ENCODE measurements at regions not wholly inside any gene's neighbourhood (a gene's known extent, or its start where the extent isn't known, plus 50 kb on each side); places are given as distances from the start of the nearest gene placed in this dataset.
"Not testable (repeated sequence)": the region's sequence is repeated elsewhere in the genome, so short reads cannot be mapped to it uniquely, and the experiment has no call there.

GRCh38 chr2:207363761-207364290, 165.9 kb upstream of the CREB1 start:
- no peak for DNase-seq (ENCODE audit: low read depth, low spot score)

- no peak for DNase-seq (ENCODE audit: low read depth, low spot score)
Observed at GRCh38 chr2:207370646-207371045, 159.1 kb upstream of the CREB1 start.

DNA sequence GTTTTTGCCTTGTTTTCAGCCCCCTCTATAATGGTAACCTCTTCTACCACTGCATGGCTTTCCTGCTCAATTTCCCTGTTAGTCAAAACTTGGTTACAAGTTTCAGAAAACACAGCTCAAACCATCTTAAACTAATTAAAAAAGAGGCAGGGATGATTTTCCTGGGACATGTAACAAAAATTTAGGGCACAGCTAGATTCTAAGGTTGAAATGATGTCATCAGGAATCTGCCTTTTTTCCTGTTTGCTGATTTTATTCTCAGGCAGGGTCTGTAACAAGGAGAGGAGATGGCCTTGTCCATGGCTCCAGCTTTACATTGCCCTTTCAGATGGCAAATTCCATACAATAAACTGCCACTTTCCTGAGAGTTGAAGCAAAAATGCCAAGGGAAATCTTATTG, 157.9 kb upstream of the CREB1 start:
- DNase-seq (ENCODE audit: low read depth, low spot score), result no peak

DNA sequence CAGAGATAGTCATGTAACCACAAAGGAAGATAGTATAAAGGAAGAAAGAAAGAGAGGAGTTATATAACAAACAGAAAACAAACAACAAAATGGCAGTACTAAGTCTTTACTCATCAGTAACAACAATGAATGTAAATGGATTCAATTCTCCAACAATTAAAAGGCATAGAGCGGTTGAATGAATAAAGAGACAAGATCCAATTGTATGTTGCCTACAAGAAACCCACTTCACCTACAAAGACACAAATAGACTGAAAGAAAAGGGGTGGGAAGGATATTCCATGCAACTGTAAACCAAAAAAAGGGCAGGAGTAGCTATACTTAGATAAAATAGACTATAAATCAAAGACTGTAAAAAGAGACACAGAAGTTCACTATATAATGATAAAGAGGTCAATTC, 157.3 kb upstream of the CREB1 start:
- no peak for DNase-seq (ENCODE audit: low read depth, low spot score)

- DNase-seq (ENCODE audit: low read depth, low spot score), result no peak
Observed at GRCh38 chr2:207375207-207375875, 154.4 kb upstream of the CREB1 start.

- not testable (repeated sequence) for DNase-seq (ENCODE audit: low read depth, low spot score)
Observed at GRCh38 chr2:207378620-207379019, 151.1 kb upstream of the CREB1 start.

GRCh38 chr2:207385076-207385475, 144.7 kb upstream of the CREB1 start:
- DNase-seq (ENCODE audit: low read depth, low spot score), result no peak

DNA sequence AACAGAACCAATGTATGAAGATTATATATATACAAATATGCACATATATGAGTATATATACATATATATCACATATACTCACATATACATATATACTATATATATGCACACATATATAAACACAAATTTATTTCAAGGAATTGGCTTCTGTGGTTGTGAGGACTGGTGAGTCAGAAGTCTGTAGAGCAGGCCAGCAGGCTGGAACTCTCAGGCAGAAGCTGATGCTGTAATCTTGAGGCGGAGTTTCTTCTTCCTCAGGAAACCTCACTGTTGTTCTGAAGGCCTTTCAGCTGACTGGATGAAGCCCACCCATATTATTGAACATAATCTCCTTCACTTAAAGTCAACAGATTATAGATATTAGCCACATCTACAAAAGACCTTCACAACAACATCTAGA, 143.9 kb upstream of the CREB1 start:
- DNase-seq (ENCODE audit: low read depth, low spot score), result no peak

DNA sequence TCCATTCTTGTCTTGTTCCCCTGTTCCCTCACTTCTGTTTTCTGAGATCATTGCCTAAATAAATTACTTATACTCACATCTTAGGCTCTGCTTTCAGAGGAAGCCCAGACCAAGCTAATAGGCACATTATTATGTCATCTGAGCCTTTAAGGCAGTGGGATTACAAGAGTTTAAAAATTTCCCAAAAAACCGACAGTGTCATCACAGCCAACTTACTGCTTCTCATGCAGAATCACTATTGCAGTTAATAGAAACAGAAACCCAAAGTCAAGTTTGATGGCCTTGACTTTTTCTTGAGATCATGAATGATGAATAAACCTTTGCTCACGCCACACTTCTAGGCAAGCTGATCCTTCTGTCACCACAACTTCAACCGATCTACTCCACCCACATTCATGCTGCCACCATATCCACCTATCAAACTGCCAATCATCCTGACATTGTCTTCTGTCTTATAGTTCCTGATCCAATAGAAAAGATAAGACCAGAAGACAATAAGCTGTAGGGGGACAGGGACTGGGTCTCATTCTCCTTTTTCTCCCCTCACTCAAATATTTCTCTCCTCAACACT, 142.7 kb upstream of the CREB1 start:
- no peak for DNase-seq (ENCODE audit: low read depth, low spot score)

- DNase-seq (ENCODE audit: low read depth, low spot score), result no peak
Observed at GRCh38 chr2:207390302-207391095, 139.3 kb upstream of the CREB1 start.

- peak; percentile 39 for DNase-seq (ENCODE audit: low read depth, low spot score)
Observed at GRCh38 chr2:207394203-207394781, 135.5 kb upstream of the CREB1 start.

DNA sequence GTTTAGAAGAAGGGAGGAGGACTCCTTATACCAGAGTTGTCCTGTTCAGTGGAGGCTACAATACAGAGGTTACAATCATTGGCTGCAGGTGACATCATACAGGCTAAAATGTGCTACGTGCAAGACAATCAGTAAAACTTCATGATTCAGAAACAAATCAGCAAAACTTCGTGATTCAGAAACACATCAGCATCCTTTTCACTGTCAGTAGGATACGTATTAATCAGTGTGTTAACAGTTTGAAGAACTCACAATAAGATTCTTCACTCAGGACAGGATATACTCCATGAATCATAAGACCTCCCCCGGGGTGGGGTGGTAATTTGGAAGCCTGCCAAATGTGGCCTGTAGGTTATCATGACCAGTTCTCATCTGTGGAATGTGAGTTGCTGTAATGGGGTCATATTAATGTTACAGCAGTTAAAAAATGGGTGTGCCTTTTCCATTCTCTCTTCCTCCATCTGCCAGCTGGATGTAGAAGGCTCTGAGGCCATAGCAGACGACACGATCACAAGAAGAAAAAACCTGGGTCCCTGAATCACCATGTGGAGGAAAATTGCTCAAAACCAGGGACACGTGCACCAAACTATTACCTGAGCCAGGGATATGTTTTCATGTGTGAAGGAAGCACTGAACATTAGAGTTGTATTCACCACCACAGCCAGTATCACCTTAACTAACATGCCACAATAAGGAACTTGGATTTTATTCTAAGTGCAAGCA, 134.8 kb upstream of the CREB1 start:
- DNase-seq (ENCODE audit: low read depth, low spot score), result peak; percentile 40

GRCh38 chr2:207395535-207396251, 134.1 kb upstream of the CREB1 start:
- DNase-seq (ENCODE audit: low read depth, low spot score), result no peak

- DNase-seq (ENCODE audit: low read depth, low spot score), result no peak
Observed at GRCh38 chr2:207397917-207398655, 131.7 kb upstream of the CREB1 start.

GRCh38 chr2:207399301-207399700, 130.5 kb upstream of the CREB1 start:
- no peak for DNase-seq (ENCODE audit: low read depth, low spot score)

DNA sequence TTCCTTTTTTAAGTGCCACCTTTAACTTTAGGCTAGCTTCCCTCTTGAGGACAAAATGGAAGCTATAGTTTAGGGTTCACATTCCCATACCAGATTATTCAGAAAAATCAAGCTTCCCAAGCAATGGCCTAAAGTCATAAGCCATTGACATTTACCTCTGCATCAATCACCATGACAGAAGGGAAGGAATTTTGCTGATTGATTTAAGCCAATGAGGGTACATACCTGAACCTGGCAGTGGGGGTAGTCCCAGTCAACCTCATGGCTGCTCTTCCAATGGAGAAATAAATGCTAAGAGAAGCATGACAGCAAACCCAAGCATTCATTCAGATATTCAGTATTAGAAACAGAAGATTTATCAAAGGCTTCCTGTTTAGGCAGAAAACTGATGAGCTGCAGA, 128.4 kb upstream of the CREB1 start:
- no peak for DNase-seq (ENCODE audit: low read depth, low spot score)

DNA sequence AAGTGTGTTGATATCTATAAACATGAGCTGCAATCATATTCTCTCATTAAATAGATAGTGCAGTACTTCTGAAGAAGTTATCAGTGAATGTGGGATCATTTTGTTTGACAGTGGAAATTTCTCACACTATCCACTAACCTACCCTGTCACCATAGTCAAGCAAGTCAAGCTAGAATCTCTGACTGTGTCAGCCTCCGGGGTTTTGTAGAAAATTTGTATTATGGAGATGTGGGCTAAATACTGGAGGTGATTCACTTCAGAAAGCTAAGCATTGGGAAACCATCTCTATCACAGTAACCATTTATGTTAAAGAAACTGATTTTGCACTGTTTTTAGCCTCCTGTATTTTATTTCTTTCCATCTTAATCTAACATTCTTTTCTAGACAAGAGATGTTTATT, 126.6 kb upstream of the CREB1 start:
- DNase-seq (ENCODE audit: low read depth, low spot score), result no peak

DNA sequence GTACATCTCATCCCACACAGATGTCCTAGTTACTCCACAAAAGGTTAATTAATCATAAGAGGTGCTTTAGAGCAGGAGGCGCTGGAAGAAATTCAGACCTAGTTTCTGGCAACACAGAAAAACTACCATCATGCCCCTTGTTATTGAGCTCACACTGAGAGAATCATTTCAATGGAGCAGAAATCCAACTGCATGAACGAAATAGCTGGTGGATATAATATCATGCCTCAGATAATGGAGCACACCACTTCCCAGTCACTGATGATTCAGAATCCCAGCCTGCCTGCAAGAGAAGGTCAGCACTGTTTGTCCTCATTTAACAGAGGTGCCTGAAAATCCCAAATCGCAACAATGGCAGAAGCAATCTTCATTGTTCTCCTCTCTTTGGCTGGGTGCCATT, 125.8 kb upstream of the CREB1 start:
- no peak for DNase-seq (ENCODE audit: low read depth, low spot score)

- no peak for DNase-seq (ENCODE audit: low read depth, low spot score)
Observed at GRCh38 chr2:207405150-207405549, 124.6 kb upstream of the CREB1 start.

DNA sequence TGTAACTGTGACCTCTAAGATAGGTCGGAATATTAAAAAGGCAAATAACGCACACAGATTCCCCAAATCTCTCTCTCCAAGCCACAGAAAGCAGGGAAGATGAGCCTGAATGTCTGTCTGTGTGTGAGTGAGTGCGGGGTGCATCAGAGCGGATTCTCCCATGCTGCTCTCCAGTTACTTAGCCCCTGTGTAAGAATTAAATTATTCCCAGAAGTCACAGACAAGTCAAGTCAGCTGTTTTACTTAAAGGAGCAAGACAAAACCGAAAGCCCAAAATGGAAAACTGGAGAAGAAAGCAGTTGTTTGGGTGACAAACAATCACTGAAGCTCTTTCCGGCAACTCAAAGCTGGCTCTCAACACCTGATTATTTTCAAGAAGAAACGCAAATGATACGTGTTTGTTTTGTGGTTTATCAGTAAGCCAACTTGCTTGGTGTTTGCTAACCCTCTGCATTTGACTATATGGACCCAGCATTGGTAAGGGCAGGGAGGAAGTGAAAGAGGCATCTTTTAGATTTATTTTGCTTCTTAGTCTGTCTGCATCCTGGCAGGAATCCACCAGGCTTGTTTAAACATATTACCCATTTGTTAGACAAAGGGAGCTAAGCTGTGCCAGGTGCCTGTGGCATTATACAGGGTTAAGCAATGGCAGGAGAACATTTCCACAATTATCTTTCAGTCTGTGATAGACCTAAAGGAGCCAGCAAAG, 121.5 kb upstream of the CREB1 start:
- DNase-seq (ENCODE audit: low read depth, low spot score), result no peak

Data from smooth muscle cell of the brain vasculature (primary cell).